GM12864 (cell line): ENCODE measurements at regions not wholly inside any gene's neighbourhood (a gene's known extent, or its start where the extent isn't known, plus 50 kb on each side); places are given as distances from the start of the nearest gene placed in this dataset.

Experiments
- DNase-seq: peaks from one replicate; pipeline ENCODE4 v3.0.0-alpha.2; 2011; ENCODE audit warnings: low read depth
- H3K4me3 ChIP-seq: 2 replicates; pipeline ENCODE4 v1.5.1; 2011; ENCODE audit warnings: mild to moderate bottlenecking, low read depth, low read length, control low read depth
- CTCF ChIP-seq: IDR thresholded peaks from 2 replicates; pipeline ENCODE4 v1.5.1; 2011; ENCODE audit warnings: low read depth, mild to moderate bottlenecking, moderate library complexity, low read length, control low read depth, inconsistent platforms; ENCODE audit errors: missing control alignments

GRCh38 chr15:69781411-69782125 is 316.1 kb downstream of the TLE3 start:
- no peak overlapping the region for H3K4me3 ChIP-seq
- no peak for DNase-seq
- TF ChIP-seq CTCF, result no peak

GRCh38 chr15:69782139-69782658 is 315.5 kb downstream of the TLE3 start:
- no peak for DNase-seq
- H3K4me3 ChIP-seq, result no peak overlapping the region
- TF ChIP-seq CTCF, result no peak

GRCh38 chr15:69782809-69783208 is 314.9 kb downstream of the TLE3 start:
- TF ChIP-seq CTCF, result no peak
- no peak overlapping the region for H3K4me3 ChIP-seq
- DNase-seq, result no peak

GRCh38 chr15:69783211-69783610 is 314.5 kb downstream of the TLE3 start:
- no peak for TF ChIP-seq CTCF
- DNase-seq, result no peak
- H3K4me3 ChIP-seq, result no peak overlapping the region

- TF ChIP-seq CTCF, result no peak
- H3K4me3 ChIP-seq, result no peak overlapping the region
- no peak for DNase-seq
Measured at GRCh38 chr15:69784798-69785566, 312.7 kb downstream of the TLE3 start.

GRCh38 chr15:69786136-69786701 is 311.5 kb downstream of the TLE3 start:
- no peak for DNase-seq

More at GRCh38 chr15:69786136-69786701, 311.5 kb downstream of the TLE3 start:
- TF ChIP-seq CTCF, result no peak
- no peak overlapping the region for H3K4me3 ChIP-seq
